Mesodermal cell (in vitro differentiated cells): ENCODE measurements at regions not wholly inside any gene's neighbourhood (a gene's known extent, or its start where the extent isn't known, plus 50 kb on each side); places are given as distances from the start of the nearest gene placed in this dataset.

Source experiments
- H3K27ac ChIP-seq: 2 replicates; pipeline ENCODE4 v1.7.0; 2013; ENCODE audit warnings: mild to moderate bottlenecking, low read depth, low read length, moderate library complexity; ENCODE audit not compliant: severe bottlenecking
- H3K36me3 ChIP-seq: 2 replicates; pipeline ENCODE4 v1.7.1; 2013; ENCODE audit warnings: mild to moderate bottlenecking, low read length, moderate library complexity; ENCODE audit not compliant: control insufficient read depth, insufficient read depth
- H3K4me1 ChIP-seq: one replicate; pipeline ENCODE4 v1.7.1; 2013; ENCODE audit warnings: mild to moderate bottlenecking, low read length; ENCODE audit not compliant: insufficient read depth, control insufficient read depth, poor library complexity, severe bottlenecking
- H3K4me3 ChIP-seq: 2 replicates; pipeline ENCODE4 v1.7.0; 2013; ENCODE audit warnings: low read length, control low read depth, mild to moderate bottlenecking; ENCODE audit not compliant: insufficient read depth, poor library complexity, severe bottlenecking; ENCODE audit errors: extremely low read depth
- H3K9me3 ChIP-seq: 2 replicates; pipeline ENCODE4 v1.7.1; 2013; ENCODE audit warnings: mild to moderate bottlenecking, low read length, moderate library complexity; ENCODE audit not compliant: control insufficient read depth
- WGBS, 2 experiments: methylation state at CpG; one replicate each; pipeline ENCODE4 v1.1.5; 2013; ENCODE audit warnings: missing lambda C conversion rate in 2 of 2; ENCODE audit not compliant: insufficient coverage in 2 of 2; 5-methylcytosine and 5-hydroxymethylcytosine counted together

DNA sequence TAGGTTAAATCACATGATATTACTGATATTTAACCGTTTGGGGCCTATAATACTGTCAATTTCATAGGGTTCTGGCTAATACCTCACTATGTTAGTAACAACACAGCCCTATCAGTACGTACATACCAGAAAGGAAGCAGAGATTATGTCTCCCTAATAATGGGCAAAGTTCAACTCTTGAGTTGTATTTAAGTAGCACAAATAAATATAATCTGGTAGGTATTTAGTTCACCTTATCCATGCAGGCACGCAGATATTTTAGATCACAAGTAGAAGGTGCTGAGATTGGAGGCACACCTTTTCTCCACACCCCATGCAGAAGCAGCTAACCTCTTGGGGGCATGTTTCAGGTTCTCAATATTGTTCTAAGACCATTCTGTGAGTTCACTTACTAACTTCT lies 118.9 kb downstream of the IRS1 start:
- no peaks in the 10 kb centered on the region for H3K36me3 ChIP-seq
- H3K9me3 ChIP-seq, result no peaks in the 10 kb centered on the region
- no peak overlapping the region for H3K4me3 ChIP-seq
- WGBS, 2 experiments, result 100% methylated on average over 1 of the region's 3 CpGs; no CpG with 5 or more reads in 1 of the 2 experiments
- no peak overlapping the region for H3K27ac ChIP-seq
- no peaks in the 10 kb centered on the region for H3K4me1 ChIP-seq

DNA sequence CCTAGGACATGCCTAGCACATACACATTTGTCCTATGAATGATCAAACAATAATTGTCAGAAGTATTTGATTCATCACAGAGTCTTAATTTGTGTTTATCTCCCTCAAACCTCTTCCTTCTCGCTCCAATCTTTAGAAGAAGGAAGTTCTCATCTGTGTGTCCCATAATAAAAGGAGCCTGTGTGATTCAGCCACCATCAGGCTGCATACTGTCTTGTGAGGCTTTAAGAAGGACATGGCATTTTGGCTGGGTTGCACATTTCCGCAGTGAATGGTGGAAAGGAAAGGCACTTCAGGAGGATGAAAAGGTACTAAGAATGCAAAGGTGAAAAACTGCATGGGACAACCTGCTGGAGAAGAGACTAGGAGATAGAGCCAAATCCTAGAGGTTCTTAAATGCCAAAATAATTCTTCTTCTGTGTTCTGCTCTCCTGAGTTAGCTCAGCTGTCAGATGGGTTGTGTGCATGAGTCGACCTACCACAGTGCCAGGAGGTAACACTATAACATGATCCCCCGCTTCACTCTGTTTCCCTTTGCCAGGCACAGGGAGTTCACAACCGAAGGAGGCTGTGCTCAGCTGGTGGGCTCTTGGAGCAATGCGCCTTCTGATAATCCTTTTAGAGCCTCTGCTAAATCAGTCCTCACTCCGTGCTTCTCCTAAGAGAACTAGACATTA lies 120.1 kb downstream of the IRS1 start:
- WGBS, 2 experiments, result 82 to 92% methylated on average over 4 to 5 of the region's 7 CpGs
- Histone ChIP-seq H3K27ac (no peak overlapping the region), H3K4me3 (no peak overlapping the region), H3K9me3 (no peaks in the 10 kb centered on the region), H3K36me3 (no peaks in the 10 kb centered on the region), H3K4me1 (peaks cover 1% of the 10 kb centered on the region)

DNA sequence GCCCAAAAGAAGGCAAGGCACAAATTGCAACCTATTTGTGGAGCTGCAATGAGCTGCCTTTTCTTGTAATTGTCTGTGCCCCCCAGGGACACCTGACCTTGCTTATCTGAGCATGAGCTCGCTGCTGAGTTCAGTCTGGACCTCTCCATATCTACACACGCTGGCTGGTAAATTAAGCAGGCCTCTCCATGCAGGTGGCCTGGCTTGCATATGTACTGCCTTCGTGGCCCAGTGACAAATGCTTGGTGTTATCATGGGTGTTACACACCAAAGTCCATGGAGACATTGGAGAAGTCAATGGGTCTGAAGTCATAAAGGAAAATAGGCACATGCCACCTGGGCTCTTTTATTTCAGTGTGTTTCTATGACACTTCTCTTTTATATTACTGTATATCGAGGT lies 121.2 kb downstream of the IRS1 start:
- no peak overlapping the region for H3K4me3 ChIP-seq
- 89 to 100% methylated on average over 1 to 2 of the region's 4 CpGs for WGBS, 2 experiments
- peaks cover 10% of the 10 kb centered on the region for H3K4me1 ChIP-seq
- no peaks in the 10 kb centered on the region for H3K36me3 ChIP-seq
- no peak overlapping the region for H3K27ac ChIP-seq
- H3K9me3 ChIP-seq, result no peaks in the 10 kb centered on the region

DNA sequence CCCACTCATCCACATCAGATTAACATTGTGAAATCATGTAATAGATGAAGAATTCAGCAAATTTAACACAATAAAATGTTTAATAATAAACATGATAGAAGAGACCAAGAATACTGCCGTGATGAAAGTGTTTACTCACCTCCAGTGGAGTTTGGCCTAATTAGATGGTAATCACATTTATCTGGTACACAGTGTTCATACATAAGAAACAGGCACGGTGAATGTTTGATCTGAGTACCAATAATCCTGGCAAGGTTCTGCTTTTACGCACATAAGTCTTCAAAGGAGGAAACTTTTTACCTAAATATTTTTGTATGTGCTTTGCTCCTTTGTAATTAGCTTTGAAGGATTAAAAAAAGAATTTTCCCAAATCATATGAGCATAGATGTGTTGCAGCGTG lies 122.5 kb downstream of the IRS1 start:
- H3K4me3 ChIP-seq, result no peak overlapping the region
- H3K27ac ChIP-seq, result no peak overlapping the region
- H3K4me1 ChIP-seq, result peaks cover 12% of the 10 kb centered on the region
- WGBS, 2 experiments, result 90% methylated on average over 2 of the region's 4 CpGs; no CpG with 5 or more reads in 1 of the 2 experiments
- no peaks in the 10 kb centered on the region for H3K9me3 ChIP-seq
- no peaks in the 10 kb centered on the region for H3K36me3 ChIP-seq

DNA sequence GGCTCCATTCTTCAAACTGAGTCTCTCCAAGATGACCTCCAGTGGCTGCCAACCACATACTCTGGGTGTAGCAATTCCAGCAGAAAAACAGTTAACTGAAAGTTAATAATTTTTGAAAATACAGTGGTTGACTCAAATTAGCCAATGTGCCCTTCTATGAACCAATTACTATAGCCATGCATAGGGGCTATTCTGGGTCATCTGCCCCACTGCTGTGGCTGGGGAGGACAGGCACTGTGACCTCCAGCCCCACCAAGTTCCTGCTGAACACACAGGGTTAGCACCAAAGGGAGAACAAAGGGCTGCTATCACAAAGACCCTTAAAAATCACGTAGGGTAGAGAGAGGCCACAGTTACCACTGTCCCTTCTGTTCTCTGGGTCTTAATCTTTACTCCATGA lies 123.0 kb downstream of the IRS1 start:
- Histone ChIP-seq H3K4me1 (peaks cover 12% of the 10 kb centered on the region), H3K27ac (no peak overlapping the region), H3K36me3 (no peaks in the 10 kb centered on the region), H3K9me3 (no peaks in the 10 kb centered on the region), H3K4me3 (no peak overlapping the region)
- 50 to 56% methylated on average over 1 of the region's 1 CpG for WGBS, 2 experiments

DNA sequence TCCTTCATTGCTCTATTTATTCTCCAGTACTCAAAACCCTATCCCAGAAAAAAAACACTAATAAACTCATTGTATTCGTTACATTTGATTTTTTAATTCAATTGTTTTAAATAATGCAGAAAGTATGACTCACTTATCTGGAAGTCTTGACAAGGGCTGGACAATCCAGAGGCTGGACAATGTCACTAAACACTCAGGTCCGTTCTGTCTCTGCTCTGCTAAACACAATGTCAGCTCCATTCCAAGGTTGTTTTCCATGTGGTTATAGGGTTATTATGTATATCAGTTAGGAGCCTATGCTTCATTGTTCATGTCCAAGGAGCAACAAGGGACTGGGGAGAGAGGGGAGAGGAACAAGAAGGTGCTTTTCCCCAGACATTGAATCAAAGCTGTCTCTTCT lies 125.5 kb downstream of the IRS1 start:
- Histone ChIP-seq H3K4me1 (peaks cover 15% of the 10 kb centered on the region), H3K36me3 (no peaks in the 10 kb centered on the region), H3K4me3 (no peak overlapping the region), H3K9me3 (no peaks in the 10 kb centered on the region), H3K27ac (peak overlapping the region; percentile 19)
- 100% methylated on average over 1 to 2 of the region's 2 CpGs for WGBS, 2 experiments

DNA sequence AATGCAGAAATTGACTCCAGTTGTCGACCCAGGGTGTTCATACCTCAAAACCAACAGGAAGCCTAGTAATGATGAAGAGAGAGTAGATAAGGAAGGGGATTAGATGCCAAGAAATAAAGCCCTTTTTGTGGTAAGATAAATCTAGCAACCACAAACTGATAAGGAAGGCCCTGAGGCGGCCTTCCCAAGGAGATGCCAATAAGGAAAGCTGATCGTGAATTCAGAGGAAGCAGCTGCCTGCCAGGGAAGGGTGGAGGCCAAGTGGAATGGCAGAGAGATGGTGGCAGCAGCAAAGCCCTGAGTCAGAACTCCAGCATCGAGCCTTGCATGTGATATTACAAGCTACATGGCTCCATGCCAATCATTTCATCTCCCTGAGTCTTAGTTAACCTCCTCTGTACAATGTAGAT lies 126.3 kb downstream of the IRS1 start:
- no peaks in the 10 kb centered on the region for H3K9me3 ChIP-seq
- 61 to 90% methylated on average over 2 to 3 of the region's 4 CpGs for WGBS, 2 experiments
- H3K4me1 ChIP-seq, result peaks cover 15% of the 10 kb centered on the region
- peak overlapping the region; percentile 19 for H3K27ac ChIP-seq
- H3K4me3 ChIP-seq, result no peak overlapping the region
- no peaks in the 10 kb centered on the region for H3K36me3 ChIP-seq

DNA sequence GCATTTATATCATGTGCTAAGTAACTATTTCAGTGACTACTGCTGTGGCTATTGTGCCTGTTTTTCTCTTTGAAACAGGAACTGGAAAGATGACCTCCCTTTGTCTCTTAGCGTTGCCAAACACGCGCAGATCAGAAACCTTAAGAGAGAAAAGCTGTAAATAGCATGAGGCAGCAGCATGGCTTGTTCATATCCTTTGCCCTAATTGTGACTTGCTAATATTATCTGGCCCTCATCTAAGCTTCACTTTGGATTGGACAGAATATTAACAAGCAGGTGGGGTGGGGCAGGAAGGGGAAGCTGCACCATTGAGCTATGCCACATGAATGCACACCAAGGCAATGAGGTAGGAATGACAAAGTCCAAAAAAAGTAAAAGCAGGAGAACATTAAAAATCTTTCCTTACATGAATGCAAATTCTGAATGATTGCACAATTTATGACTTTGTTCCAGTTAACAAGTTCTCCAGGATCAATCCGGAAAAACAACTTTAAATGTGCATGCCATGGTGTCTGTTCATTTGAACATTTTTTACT lies 128.4 kb downstream of the IRS1 start:
- H3K4me1 ChIP-seq, result peaks cover 15% of the 10 kb centered on the region
- no peaks in the 10 kb centered on the region for H3K9me3 ChIP-seq
- H3K36me3 ChIP-seq, result no peaks in the 10 kb centered on the region
- 94 to 100% methylated on average over 3 of the region's 4 CpGs for WGBS, 2 experiments
- no peak overlapping the region for H3K27ac ChIP-seq
- no peak overlapping the region for H3K4me3 ChIP-seq

DNA sequence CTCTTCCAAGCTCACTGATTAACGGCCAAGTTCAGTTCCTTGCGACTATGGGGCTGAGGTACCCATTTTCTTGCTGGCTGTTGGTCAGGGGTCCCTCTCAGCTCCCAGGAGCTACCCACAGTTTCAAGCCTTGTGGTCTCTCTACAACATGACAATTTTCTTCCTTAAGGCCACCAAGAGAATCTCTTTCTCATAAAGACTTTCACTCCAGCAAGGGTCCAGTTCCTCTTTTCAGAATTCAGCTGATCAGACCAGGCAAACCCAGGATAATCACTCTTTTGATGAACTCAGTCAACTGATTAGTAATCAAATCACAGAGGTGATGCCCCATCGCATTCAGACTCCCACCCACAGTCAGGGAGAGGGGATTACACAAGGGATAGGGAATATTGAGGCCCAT lies 129.7 kb downstream of the IRS1 start:
- Histone ChIP-seq H3K4me3 (no peak overlapping the region), H3K36me3 (no peaks in the 10 kb centered on the region), H3K9me3 (no peaks in the 10 kb centered on the region), H3K27ac (no peak overlapping the region), H3K4me1 (peaks cover 15% of the 10 kb centered on the region)
- 85 to 100% methylated on average over 2 to 3 of the region's 3 CpGs for WGBS, 2 experiments

DNA sequence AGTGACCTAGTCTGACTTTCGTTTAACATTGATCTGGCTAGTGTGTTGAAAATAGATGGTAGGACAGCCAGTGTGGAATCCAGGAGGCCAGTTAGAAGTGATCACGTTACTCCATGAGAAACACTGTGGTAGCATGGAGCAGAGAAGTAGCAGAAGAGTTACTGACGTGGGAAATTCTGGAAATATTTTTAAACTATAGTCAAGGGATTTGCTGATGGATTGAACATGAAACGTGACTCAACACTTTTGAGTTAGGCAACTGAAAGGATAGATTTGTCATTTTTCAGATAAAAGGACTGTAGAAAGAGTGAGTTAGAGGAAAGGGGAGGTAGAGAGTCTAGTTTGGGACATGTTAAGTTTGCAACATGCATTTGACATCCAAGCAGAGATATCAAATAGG lies 130.4 kb downstream of the IRS1 start:
- Histone ChIP-seq H3K4me1 (peaks cover 11% of the 10 kb centered on the region), H3K4me3 (no peak overlapping the region), H3K9me3 (no peaks in the 10 kb centered on the region), H3K36me3 (no peaks in the 10 kb centered on the region), H3K27ac (no peak overlapping the region)
- 92 to 93% methylated on average over 4 of the region's 4 CpGs for WGBS, 2 experiments

DNA sequence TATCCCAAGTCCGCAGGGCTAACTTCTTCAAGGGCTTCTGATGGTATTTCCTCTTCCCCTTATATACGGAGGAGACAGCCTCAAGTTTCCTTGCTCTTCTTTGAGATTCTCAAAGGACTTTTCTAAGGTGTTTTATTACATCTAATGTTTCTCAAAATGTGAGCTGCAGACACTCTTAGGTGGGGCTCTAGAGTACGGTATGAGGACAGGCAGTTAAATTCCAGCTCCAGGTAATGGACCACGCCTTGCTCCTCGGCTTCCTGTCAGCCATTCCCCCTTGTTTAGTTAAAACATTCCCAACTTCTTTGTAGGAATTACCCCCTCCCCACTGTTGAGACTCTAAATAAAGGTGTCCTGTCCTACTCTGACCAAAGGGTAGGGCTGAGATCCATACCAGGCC lies 131.9 kb downstream of the IRS1 start:
- Histone ChIP-seq H3K36me3 (no peaks in the 10 kb centered on the region), H3K27ac (no peak overlapping the region), H3K9me3 (no peaks in the 10 kb centered on the region), H3K4me3 (no peak overlapping the region), H3K4me1 (peaks cover 3% of the 10 kb centered on the region)
- 71 to 80% methylated on average over 1 to 4 of the region's 5 CpGs for WGBS, 2 experiments
